ENCODE measurements at regions not wholly inside any gene's neighbourhood (a gene's known extent, or its start where the extent isn't known, plus 50 kb on each side); places are given as distances from the start of the nearest gene placed in this dataset.
A peak's percentile ranks its signal among the peaks of the same experiment; 100 is the strongest.

DNA sequence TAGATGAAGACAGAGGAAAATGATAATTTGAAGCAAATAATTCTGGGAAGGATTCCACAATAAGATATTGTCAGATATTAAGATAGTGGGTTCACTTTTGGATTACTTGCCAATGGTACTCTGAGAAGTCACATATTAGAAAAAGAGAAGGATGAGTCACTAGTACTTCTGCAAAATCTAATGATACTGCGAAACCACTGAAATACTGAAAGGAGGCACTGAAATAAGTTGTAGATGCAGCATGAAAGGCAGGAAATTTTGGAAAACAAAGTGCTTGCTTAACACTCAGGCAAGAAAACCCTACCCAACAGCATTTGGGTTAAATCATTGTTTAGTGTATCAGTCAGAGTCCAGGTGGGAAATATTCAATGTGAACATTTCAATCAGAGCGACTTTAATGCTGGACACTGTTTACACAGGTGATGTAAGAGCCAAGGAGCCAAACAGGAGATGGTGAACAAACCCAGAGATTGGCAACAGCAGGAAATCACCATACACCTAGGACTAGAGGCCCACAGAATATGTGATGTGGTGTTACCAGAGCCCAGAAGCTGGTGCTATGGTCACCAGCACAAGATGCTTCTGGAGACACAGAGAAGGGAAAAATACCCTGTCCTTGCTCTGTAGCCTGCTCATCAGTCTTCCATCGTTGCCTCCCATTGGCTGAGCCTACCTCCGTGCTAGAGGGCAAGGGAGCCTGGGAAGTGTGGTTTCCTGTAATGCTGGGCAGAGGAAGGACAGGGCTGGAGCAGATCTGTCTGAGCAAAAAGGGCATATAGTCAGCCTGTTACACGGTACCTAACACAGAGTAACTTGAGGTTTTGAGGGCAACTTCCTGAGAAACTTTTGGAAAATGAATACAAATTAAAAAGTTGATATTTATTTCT is 204.7 kb upstream of the ITGA4 start:
- no peak for DNase-seq

DNA sequence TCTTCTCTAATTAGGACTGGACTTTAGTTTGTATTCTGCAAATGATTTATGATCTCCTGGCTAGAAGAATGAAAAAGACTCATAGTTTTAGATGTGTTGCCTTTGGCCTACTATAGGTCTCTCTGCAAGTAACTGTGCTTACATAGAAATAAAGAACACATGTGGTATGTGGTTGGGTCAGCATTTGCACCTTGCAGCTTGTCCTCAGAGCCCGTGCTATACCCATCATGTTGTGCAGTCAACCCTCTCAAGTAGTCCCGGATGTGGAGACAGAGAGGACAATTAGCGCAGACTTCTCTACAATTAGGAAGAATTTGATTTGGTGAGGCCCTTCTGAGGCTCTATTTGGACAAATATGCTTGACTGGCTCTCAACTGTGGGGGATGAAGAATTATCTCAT is 203.7 kb upstream of the ITGA4 start:
- DNase-seq, result no peak

DNA sequence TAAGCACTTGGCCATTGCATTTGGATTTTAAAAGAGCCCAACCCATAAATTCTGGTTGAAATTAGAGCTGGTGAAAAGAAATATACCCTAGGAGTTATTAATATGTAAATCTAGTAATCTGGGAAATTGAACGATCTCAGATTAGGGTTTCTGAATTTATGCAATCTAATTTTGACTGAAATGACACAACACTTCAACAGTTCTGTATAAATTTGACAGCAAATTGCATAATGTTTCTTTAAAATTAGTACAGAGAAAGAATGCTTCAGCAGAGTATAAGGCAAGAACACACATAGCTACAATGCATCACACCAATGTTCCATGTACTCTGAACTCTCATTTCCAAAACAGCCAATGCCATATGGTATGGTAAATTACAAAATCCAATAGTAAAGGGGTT is 201.5 kb upstream of the ITGA4 start:
- DNase-seq, result no peak

DNA sequence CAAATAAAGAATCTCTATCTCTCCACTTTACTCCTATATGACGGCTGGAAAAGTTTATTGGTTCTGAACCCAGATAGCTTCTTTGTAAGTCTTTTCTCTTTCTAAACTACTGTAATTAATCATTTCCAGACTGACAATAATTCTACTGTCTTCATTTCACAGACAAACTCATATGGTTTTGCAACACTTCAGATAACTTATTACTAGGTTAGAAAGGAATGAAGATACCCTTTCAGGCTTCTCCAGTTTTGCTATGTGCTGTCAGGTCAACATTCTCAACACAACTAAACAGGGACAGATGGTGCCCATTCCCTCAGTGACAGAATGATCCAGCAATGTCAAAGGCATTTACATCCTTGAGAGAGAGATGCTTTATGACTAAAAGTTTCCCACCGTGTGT is 198.5 kb upstream of the ITGA4 start:
- no peak for DNase-seq

DNA sequence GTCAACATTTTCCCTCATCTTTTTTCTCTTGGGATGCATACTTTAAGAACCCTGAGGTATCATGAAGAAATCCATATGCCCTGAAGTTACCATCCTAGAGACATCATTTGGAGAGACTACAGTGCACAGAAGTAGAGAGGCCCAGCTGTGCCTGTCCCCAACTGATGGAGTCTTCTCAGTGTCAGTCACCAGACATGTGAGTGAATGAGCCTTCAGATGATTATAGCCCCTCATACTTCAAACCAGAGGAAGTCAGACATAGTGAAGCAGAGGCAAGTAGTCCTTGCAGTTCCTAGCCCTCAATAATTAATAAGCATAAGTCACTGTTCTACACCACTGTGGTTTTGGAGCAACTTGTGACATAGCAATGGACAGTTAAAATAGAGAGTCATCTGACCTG is 194.4 kb upstream of the ITGA4 start:
- DNase-seq, result no peak

DNA sequence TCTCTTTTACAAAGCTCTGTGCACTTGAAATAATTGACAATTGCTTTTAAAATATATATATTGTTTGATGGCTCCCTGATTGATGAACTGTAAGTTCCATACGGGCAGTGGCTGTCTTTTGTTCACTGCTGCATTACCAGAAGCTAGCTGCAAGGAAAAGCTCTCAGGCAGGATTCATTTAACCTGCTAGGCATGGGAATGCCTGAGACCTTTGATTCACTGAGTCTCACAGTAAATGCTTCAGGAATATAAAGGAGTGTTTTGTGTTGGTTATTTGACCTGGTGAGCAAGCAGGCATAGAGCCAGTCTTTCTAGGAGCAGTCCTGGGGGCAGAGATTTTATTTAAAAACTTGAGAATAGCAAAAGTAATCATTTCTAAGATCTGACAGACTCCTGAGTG is 193.2 kb upstream of the ITGA4 start:
- DNase-seq, result no peak

DNA sequence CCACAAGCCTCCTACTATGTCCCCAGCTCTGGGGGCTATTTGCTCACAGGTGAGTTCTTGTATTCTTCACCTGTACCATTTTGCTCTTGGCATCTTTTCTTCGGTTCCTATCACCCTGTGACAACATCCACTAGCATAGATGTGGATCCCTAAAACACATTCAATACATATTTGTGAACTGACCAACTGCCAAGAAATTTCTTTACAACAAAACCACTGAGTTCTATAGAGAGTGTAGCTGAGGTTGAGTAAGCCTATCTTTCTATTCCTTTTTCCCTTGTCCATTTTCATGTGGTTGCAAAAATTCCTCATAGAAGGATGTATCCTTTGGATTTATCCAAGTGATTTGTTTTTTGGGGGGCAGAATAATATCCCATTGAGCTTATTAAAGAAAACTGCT is 192.7 kb upstream of the ITGA4 start:
- no peak for DNase-seq

DNA sequence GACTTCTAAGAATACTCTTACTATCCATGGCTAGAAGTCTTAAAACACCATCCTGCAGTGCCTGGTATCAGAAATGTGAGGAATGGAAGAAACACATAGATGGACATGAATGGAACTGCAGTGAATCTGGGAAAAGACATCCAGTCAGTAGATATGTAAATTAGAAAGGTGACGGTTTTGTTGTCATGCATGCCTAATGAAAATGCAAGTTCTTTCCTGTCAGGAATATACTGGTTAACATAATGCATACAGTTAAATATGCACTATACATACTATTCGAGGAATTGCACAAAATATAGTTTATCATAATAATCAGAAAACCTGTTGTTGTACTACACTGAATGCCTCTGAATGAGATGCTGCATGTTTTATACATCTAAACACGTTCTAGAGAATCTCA is 190.6 kb upstream of the ITGA4 start:
- no peak for DNase-seq

DNA sequence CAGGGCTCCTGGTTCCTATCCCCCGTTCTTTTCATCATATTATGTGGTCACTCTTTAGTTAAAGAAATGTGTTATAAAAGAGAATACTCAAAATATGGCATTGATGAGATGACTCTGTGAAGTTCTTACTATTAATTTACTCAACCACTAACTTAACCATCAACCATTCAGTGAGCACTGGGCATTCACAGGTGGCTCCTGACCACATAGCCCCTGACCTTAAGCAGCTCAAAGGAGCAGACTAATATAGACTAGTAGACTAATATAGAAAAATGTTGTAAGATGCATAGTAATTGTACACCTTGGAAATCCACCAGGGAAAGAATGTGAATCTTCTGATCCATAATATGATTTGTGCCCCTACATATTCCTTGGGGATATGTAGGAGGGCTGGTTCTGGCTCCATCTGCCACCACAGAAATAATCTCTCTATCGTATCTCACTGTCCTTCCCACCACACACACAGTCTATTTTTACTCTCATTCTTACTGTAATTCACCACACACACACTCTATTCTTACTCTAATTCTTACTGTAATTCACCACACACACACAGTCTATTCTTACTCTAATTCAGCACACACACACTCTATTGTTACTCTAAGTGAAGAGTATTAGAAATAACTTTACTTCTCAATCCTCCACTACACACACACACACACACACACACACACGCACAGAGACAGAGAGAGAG is 188.9 kb upstream of the ITGA4 start:
- DNase-seq, result no peak

DNA sequence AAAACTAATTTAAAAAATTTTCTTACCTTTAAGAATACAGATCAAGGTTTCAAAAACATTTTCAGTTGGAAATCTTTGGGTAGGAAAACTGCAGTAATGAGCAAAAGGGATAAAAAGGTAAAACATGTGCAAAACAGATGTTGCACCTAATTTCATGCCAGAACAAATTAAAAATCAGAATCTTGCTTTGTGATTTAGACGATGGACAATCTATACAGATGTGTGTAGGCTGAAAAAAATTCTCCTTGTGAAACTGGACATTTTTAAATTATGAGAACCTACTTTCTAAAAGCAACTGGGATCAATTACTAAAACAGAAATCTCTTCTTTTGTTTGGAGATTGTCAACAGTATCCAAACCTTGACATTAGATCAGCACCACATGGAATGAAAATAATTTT is 183.2 kb upstream of the ITGA4 start:
- no peak for DNase-seq

DNA sequence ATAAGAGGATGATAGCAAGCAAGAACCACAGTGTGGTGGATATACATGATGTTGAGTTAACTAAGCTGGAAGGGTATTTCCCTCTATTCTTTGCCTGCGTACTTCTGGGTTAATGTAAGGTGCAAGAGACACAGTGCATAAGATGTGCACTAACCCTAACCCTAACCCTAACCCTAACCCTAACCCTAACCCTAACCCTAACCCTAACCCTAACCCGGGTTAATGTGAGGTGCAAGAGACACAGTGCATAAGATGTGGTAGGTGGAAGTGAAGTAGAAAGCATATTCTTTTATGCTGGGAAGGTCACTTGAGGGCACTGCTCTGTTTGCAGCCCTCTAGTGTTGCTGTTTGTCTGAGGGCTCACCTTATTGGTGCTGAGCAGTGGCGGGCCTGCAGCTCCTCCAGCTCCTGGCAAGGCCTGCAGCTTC is 181.5 kb upstream of the ITGA4 start:
- no peak for DNase-seq

DNA sequence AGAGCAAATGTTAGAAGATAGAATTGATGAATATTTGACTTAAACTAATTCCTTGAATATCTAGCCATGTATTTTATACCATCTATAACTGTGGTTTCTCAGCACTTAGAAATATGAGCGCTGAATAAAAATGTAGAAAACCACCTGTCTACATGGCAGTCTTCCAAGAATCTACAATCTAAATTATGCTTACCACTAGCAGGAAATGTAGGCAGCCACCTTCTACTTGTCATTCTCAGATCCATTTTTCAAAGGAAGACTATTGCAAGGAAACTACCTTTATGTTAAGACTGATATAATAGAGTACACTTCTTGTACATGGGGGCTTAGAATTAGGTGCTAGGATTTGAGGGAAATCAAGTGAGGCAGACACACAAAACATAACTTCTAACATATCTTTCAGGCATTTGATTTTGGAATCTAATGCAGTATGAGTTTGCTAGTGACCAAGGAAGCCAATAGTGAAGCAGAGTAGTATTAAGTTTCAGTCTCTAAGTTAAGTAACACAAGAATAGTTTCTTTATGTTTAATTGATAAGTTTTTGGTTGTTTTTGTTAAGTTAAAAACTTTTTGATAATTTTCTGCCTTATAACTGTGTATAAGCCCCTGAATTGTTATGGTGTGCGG is 175.9 kb upstream of the ITGA4 start:
- DNase-seq, result no peak

DNA sequence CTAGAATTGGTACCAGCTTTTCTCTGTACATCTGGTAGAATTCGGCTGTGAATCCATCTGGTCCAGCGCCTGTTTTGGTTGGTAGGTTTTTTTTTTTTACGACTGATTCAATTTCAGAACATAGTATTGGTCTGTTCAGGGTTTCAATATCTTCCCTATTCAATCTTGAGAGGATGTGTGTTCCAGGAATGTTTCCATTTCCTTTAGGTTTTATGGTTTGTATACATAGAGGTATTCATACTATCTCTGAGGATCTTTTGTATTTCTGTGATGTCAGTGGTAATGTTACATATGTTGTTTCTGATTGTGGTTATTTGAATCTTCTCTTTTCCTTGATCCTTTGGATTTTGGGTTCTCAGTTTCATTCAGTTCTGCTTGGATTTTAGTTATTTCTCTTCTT is 172.1 kb upstream of the ITGA4 start:
- no peak for DNase-seq

DNA sequence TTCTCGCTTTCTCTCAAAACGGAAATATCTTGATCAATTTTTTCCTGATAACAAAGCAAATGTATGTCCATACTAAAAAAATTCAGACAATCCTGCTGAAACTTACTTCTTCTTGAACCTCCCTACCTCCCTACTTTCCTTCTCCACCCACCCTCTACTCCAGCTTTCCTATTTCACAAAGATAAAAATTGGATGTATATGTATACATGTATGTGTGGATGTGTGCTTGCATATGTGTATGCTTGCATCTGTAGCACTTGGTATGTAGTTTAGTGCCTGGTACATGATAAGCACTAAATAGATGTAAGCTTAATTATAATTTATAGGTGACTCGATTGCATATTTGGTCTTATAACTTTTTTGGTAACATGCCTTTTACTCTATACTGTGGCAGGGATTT is 167.5 kb upstream of the ITGA4 start:
- DNase-seq, result no peak

DNA sequence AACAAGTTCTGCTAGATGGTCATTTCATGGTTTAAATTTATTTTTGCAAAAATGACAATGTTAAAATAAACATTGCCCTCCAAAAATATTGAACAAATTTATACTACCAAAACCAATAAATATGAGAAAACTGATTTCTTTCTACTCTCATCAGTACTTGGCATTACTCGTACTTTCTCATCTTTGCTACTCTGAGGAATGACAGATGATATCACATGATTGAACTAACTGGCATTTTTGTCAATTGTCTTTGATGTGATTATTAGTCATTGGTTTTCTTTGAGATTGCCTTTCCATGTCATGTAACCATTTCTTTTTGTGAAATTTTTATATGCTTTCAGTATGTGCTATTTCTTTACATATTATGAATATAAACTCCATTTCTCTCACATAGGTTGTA is 167.0 kb upstream of the ITGA4 start:
- no peak for DNase-seq

DNA sequence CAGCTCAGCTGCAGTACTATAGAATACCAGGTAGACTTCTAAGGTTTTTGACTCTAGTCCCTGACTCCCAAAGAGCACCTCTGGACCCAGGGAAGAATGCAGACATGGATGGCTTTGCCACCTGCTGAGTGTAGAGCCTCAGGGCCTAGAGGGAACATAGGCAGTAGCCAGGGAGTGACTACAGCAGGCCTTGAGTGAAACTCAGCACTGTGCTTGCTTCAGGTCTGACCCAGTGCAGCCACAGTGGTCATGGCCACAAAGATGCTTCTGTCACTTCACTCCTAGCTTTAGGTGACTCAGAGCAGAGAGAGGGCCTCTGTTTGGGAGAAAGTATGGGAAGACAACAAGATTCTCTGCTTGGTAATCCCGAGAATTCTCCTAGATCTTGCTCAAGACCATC is 162.2 kb upstream of the ITGA4 start:
- DNase-seq, result no peak

DNA sequence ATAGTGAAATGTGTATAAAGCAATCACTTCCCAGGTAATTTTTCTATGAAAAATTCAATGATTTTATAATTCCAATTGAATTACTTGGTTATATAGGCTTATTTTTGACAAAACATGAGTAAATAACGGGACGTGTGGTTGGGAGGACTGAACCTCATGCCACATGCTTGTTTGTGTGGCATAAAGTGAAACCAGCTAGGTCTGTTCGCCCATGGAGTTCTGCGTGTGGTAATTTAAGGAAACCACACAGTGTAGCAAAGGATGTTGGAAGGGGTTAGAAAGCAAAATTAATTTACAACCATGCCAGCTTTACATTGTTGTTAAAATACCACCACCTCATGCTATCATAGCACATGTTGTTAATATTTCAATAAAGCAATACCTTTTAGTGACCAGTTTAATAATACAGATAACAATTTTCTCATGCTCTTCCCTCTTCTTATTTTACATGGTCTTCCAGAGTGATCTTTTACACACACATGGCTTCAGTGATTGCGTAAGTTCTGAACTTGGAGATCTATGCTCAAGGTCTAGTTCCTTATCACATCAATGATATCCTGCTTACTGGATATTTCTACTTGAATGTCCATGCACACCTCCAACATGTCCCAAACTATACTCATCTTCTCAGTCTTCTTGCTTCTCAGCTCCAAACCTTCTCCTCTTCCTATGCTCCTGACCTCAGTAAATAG is 156.4 kb upstream of the ITGA4 start:
- no peak for DNase-seq

DNA sequence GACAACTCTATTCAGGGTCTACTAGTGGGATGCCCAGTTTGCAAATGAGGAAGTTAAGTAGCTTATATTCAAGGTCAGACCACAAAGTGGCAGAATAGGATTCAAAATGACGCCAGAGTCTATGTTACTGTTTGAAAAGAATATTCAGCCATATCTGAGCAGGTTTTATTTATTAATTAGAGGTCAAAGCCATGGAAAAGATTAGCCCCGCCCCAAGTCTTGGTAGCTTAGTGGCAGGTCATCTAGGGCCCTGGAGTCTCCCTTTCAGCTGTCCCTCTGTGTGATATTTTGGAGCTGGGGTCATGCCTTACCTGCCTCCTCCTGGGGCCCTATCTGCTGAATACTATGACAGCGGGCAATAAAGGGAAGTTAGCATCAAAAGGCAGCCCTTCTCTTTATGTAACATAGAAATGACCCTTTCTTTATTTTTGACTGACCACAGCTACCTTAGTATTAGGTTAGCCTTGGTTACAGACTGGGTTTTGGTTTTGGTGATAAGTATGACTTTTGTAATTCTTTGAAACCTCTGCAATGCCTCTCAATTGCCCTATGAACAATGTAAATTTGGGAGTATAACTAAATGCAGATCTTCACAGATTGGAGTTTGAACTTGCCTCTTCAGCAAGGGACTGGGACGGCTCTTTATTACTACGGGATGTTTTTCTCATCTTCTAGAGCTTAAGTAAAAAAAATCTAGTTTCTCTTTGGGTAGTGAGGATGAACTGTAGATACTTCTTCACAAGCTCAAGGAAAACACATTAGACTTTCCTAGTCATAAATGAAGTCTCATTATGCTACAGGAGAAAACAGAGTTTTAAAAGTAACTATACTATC is 153.0 kb upstream of the ITGA4 start:
- no peak for DNase-seq

DNA sequence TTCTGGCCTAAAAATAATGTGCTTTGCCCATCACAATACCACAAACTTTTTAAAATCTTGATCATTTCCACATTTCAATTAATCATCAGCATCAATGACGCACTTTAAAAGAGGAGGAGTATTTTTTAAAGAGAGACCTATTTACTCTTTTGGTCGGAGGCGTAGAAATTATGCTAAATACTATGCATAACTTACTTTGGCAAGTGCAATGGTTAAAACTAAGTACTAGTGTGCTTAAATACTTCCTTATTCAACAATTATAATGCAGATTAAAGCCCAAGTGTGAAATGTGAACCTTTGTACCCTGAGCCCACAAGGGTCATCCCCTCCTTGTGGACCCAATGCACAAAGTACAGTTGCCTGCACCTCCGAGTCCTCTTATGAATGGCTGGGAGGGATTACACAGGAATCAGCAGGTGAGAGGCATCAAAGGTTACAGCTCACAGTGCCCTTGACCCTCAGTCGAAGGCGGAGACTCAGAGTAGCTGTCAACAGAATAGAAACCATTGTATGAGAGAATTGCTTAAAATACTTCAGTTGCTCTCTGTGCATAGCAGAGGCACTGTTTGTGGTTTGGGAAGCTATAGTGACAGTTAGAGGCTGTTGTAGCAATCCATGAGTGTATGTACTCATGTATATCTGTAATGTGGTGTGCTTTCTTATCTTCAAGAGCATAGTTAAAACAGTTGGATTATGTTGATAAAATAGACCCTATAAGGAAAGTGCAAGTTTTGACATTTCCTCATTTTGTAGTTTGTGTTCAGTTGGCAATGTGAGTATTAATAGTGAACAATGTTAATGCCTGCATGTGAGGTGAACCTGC is 151.7 kb upstream of the ITGA4 start:
- DNase-seq, result peak; percentile 14

DNA sequence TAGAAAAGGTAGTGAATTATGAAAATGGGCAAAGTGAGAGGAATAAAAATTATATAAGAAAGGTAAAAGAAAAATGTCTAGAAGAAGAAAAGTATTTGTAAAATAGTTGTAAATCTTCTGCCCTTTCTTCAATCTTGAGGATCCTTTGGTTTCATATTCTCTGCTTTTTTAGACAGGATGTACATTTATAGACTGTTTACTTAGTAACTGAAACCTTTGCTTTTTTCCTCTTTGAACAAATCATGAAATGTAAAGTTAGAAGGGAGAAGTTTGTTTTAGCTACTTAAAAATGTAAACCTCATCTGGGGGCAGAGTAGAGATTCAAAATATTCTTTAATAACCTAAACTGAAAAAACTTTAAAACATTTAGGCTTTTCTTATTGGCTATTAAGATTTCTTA is 150.4 kb upstream of the ITGA4 start:
- DNase-seq, result no peak

DNA sequence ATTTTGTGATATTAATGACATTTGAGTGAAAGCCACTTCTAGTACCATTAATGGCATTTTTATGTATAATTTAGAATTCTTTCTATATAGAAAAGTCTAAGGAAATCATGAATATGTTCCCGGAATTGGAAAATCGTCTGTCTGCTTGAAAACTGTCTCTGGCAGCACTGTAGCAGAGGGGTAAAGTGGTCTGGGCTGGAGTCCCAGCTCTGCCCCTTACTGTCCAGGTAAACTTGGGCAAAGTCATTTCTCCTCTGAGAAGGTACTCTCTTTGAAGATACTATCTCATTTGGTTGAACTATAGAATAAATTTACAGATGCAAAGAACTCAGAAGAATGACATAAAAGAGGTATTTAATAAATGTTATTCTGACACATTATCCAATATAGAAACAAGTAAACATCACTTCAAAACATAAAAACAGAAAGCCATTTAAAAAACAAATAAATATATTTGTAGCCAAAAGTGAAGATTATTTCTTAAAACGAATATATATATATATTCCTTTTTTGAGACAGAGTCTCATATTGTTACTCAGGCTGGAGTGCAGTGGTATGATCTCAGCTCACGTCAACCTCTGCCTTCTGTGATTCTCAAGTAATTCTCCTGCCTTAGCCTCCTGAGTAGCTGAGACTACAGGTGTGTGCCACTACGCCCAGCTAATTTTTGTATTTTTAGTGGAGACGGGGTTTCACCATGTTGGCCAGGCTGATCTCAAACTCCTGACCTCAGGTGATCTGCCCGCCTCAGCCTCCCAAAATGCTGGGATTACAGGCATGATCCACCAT is 149.8 kb upstream of the ITGA4 start:
- DNase-seq, result no peak
